H9 (cell line): ENCODE measurements at regions not wholly inside any gene's neighbourhood (a gene's known extent, or its start where the extent isn't known, plus 50 kb on each side); places are given as distances from the start of the nearest gene placed in this dataset.

Experiments used
- DNase-seq: peaks from one replicate; pipeline ENCODE4 v3.0.0-alpha.2; 2017
- H2AFZ ChIP-seq: one replicate; pipeline ENCODE4 v1.6.1; 2013; ENCODE audit warnings: mild to moderate bottlenecking, low read length, control low read depth, moderate library complexity
- H2AK5ac ChIP-seq: 2 replicates; pipeline ENCODE4 v1.6.1; 2013; ENCODE audit warnings: low read length, control low read depth, mixed read lengths; ENCODE audit not compliant: insufficient read length
- H2BK120ac ChIP-seq: one replicate; pipeline ENCODE4 v1.6.1; 2013; ENCODE audit warnings: low read depth, mild to moderate bottlenecking, low read length, control low read depth, inconsistent platforms; ENCODE audit not compliant: poor library complexity, severe bottlenecking
- H2BK12ac ChIP-seq: 2 replicates; pipeline ENCODE4 v1.6.1; 2013; ENCODE audit warnings: low read length, control low read depth, mixed read lengths, low read depth; ENCODE audit not compliant: insufficient read length
- H2BK15ac ChIP-seq: 2 replicates; pipeline ENCODE4 v1.6.1; 2013; ENCODE audit warnings: low read depth, low read length, control low read depth
- H2BK20ac ChIP-seq: one replicate; pipeline ENCODE4 v1.6.1; 2013; ENCODE audit warnings: low read depth, mild to moderate bottlenecking, low read length, control low read depth, inconsistent platforms; ENCODE audit not compliant: poor library complexity, severe bottlenecking
- H2BK5ac ChIP-seq: 2 replicates; pipeline ENCODE4 v1.6.1; 2013; ENCODE audit warnings: low read length, control low read depth, mixed read lengths; ENCODE audit not compliant: insufficient read length
- H3K14ac ChIP-seq: 2 replicates; pipeline ENCODE4 v1.6.1; 2013; ENCODE audit warnings: low read length, control low read depth; ENCODE audit not compliant: insufficient read depth
- H3K18ac ChIP-seq: 2 replicates; pipeline ENCODE4 v1.6.1; 2013; ENCODE audit warnings: low read depth, mild to moderate bottlenecking, mixed read lengths, low read length, control low read depth; ENCODE audit not compliant: insufficient read length
- H3K23ac ChIP-seq: 2 replicates; pipeline ENCODE4 v1.6.1; 2013; ENCODE audit warnings: low read length, control low read depth, mixed read lengths, low read depth; ENCODE audit not compliant: insufficient read length
- H3K23me2 ChIP-seq: 2 replicates; pipeline ENCODE4 v1.6.1; 2013; ENCODE audit warnings: low read depth, mild to moderate bottlenecking, mixed read lengths, low read length, control low read depth; ENCODE audit not compliant: insufficient read length, poor library complexity, severe bottlenecking
- H3K27ac ChIP-seq: 2 replicates; pipeline ENCODE4 v1.5.1; 2013; ENCODE audit warnings: low read length, control low read depth, mixed read lengths, low read depth; ENCODE audit not compliant: insufficient read length
- H3K27me3 ChIP-seq: 2 replicates; pipeline ENCODE4 v1.6.1; 2013; ENCODE audit warnings: low read length, control low read depth, inconsistent platforms; ENCODE audit not compliant: insufficient read depth
- H3K4ac ChIP-seq: 2 replicates; pipeline ENCODE4 v1.6.1; 2013; ENCODE audit warnings: low read depth, mild to moderate bottlenecking, control low read depth, inconsistent platforms, low read length, moderate library complexity
- H3K4me1 ChIP-seq: 2 replicates; pipeline ENCODE4 v1.6.1; 2013; ENCODE audit warnings: low read length, control low read depth, inconsistent platforms; ENCODE audit not compliant: insufficient read depth
- H3K4me2 ChIP-seq: 2 replicates; pipeline ENCODE4 v1.6.1; 2013; ENCODE audit warnings: low read length, control low read depth, mixed read lengths; ENCODE audit not compliant: insufficient read length, insufficient read depth
- H3K56ac ChIP-seq: 2 replicates; pipeline ENCODE4 v1.6.1; 2013; ENCODE audit warnings: low read depth, mild to moderate bottlenecking, mixed read lengths, low read length, control low read depth; ENCODE audit not compliant: insufficient read length
- H3K79me1 ChIP-seq: 2 replicates; pipeline ENCODE4 v1.6.1; 2013; ENCODE audit warnings: low read depth, mild to moderate bottlenecking, moderate library complexity, low read length, control low read depth, inconsistent platforms; ENCODE audit not compliant: insufficient read depth, poor library complexity, severe bottlenecking
- H3K79me2 ChIP-seq: 2 replicates; pipeline ENCODE4 v1.6.1; 2013; ENCODE audit warnings: low read length, control low read depth, inconsistent platforms; ENCODE audit not compliant: insufficient read depth
- H3K9ac ChIP-seq: 2 replicates; pipeline ENCODE4 v1.6.1; 2013; ENCODE audit warnings: low read length, control low read depth, mixed read lengths; ENCODE audit not compliant: insufficient read length; ENCODE audit errors: extremely low read depth
- H3K9me3 ChIP-seq: one replicate; pipeline ENCODE4 v1.6.1; 2013; ENCODE audit warnings: low read depth, low read length, inconsistent platforms; ENCODE audit not compliant: control insufficient read depth
- H3T11ph ChIP-seq: one replicate; pipeline ENCODE4 v1.6.1; 2013; ENCODE audit warnings: mild to moderate bottlenecking, low read length, control low read depth, inconsistent platforms
- H4K20me1 ChIP-seq: one replicate; pipeline ENCODE4 v1.6.1; 2013; ENCODE audit not compliant: control insufficient read depth, insufficient read length, insufficient read depth
- H4K5ac ChIP-seq: 2 replicates; pipeline ENCODE4 v1.6.1; 2013; ENCODE audit warnings: low read depth, mild to moderate bottlenecking, mixed read lengths, low read length, control low read depth; ENCODE audit not compliant: insufficient read length
- H4K8ac ChIP-seq: replicated peaks from 2 replicates; pipeline ENCODE4 v1.6.1; 2013; ENCODE audit warnings: low read length, control low read depth, mixed read lengths, low read depth; ENCODE audit not compliant: insufficient read length
- H4K91ac ChIP-seq: 2 replicates; pipeline ENCODE4 v1.6.1; 2013; ENCODE audit warnings: low read depth, mild to moderate bottlenecking, moderate library complexity, mixed read lengths, low read length, control low read depth; ENCODE audit not compliant: insufficient read length
- H3K27ac Mint-ChIP-seq, 3 experiments: 2 replicates in 2 of 3; 3 replicates in 1 of 3; pipeline ENCODE4 v1.8.0; 2020 to 2021; ENCODE audit warnings: mixed read lengths in 3 of 3, mild to moderate bottlenecking in 1 of 3, moderate library complexity in 1 of 3
- H3K27me3 Mint-ChIP-seq: 2 replicates; pipeline ENCODE4 v1.8.0; 2021; ENCODE audit warnings: low read depth, mild to moderate bottlenecking, moderate library complexity, mixed read lengths
- H3K36me3 Mint-ChIP-seq, 3 experiments: 2 replicates in 2 of 3; 3 replicates in 1 of 3; pipeline ENCODE4 v1.8.0; 2020 to 2021; ENCODE audit warnings: low read depth in 3 of 3, mixed read lengths in 3 of 3; ENCODE audit not compliant: insufficient read depth in 1 of 3
- H3K4me1 Mint-ChIP-seq, 2 experiments: 2 replicates each; pipeline ENCODE4 v1.8.0; 2020; ENCODE audit warnings: mixed read lengths in 2 of 2
- H3K4me3 Mint-ChIP-seq, 2 experiments: 2 replicates in 1 of 2; 3 replicates in 1 of 2; pipeline ENCODE4 v1.8.0; 2020 to 2021; ENCODE audit warnings: mild to moderate bottlenecking in 2 of 2, mixed read lengths in 2 of 2, moderate library complexity in 1 of 2
- H3K9me3 Mint-ChIP-seq, 2 experiments: 2 replicates in 1 of 2; 3 replicates in 1 of 2; pipeline ENCODE4 v1.8.0; 2020; ENCODE audit warnings: mild to moderate bottlenecking in 2 of 2, mixed read lengths in 2 of 2, moderate library complexity in 1 of 2
- CTCF ChIP-seq: fragments of 200-600 bp; sonication (generic); conservative IDR thresholded peaks from 3 replicates; pipeline ENCODE4 v1.8.0; 2021; ENCODE audit warnings: antibody characterized with exemption, mild to moderate bottlenecking
- WGBS: extraction: QIAGEN DNeasy Blood & Tissue Kit; methylation state at CpG from one replicate; pipeline ENCODE4 v1.1.7; 2013; ENCODE audit warnings: missing lambda C conversion rate, low lambda C conversion rate, mixed read lengths; ENCODE audit not compliant: insufficient read length; ENCODE audit errors: extremely low coverage; 5-methylcytosine and 5-hydroxymethylcytosine counted together

DNA sequence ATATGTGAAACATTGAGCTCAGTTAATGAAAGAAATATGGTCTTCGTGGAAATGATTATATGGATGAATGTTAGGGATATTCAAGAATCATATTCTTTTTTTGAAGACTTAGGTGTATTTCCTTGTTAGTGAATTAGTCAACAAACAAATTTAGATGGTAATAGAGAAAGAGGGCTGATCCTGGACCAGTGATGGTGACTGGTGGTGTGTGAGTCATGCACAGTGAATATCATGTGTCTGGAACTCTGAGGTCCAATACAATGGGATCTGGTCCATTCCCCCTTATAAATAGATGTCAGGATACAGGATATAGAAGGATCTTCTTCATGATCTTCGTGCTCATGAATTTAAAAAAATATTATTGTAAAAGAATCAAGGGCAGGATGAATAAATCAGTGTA is 64.4 kb upstream of the RTL1 start:
- Histone ChIP-seq H2BK120ac (no peak overlapping the region), H3K79me1 (no peaks in the 10 kb centered on the region), H2BK20ac (no peak overlapping the region), H3K4ac (no peak overlapping the region), H3K23me2 (no peaks in the 10 kb centered on the region), H3K4me1 (no peaks in the 10 kb centered on the region), H3K27me3 (no peaks in the 10 kb centered on the region), H4K91ac (no peak overlapping the region), H2BK5ac (no peak overlapping the region), H3K18ac (no peak overlapping the region), H3K27ac (no peak overlapping the region), H2BK15ac (no peak overlapping the region), H3K14ac (no peak overlapping the region), H2BK12ac (no peak overlapping the region), H2AFZ (no peak overlapping the region), H3K9ac (no peak overlapping the region), H4K5ac (no peak overlapping the region), H3K23ac (no peak overlapping the region), H3K4me2 (no peak overlapping the region), H2AK5ac (no peak overlapping the region), H4K8ac (no peak overlapping the region), H3T11ph (no peak overlapping the region), H3K9me3 (no peaks in the 10 kb centered on the region), H3K79me2 (no peaks in the 10 kb centered on the region), H4K20me1 (no peaks in the 10 kb centered on the region), H3K56ac (no peak overlapping the region)
- H3K36me3 Mint-ChIP-seq = no peaks in the 10 kb centered on the region
- H3K9me3 Mint-ChIP-seq = peaks cover 0 to 6% of the 10 kb centered on the region in 2 experiments; a peak in 4 of 5 replicates
- no peak for DNase-seq
- TF ChIP-seq CTCF = no peak
- no peak overlapping the region for H3K27ac Mint-ChIP-seq
- no peaks in the 10 kb centered on the region for H3K4me1 Mint-ChIP-seq
- H3K4me3 Mint-ChIP-seq = no peak overlapping the region
- H3K27me3 Mint-ChIP-seq = peaks cover 3% of the 10 kb centered on the region
- WGBS = 100% methylated on average over 1 of the region's 2 CpGs
